DMS79 treated with DMSO at 0.1 percent for 48 hours (cell line): ENCODE measurements at regions not wholly inside any gene's neighbourhood (a gene's known extent, or its start where the extent isn't known, plus 50 kb on each side); places are given as distances from the start of the nearest gene placed in this dataset.
"Not testable (repeated sequence)": the region's sequence is repeated elsewhere in the genome, so short reads cannot be mapped to it uniquely, and the experiment has no call there.

Experiments used
- DNase-seq: peaks from one replicate; lab custom pipeline; 2025; lab: John Stamatoyannopoulos, UW

DNA sequence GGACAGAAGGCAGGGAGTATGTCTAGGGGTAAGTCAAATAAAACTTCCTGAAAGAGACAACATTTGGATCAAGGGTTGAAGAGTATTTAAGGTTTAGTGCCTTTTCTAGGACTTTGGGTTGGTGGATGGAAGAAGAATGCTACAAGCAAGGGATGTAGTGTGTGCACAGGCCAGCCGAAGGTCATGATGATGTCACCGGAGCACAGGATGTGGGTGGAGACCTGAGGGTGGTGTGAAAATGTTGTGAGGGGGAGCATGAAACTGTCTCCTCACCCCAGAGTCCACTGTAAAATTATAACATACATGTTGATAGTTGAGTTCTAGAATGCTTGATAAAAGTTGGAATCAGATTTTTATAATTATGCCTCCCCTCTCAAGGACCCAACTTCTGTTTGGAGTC is 553.3 kb upstream of the SGCD start:
- DNase-seq, result no peak

- DNase-seq, result no peak
Measured at GRCh38 chr5:155780260-155780659, 546.7 kb upstream of the SGCD start.

DNA sequence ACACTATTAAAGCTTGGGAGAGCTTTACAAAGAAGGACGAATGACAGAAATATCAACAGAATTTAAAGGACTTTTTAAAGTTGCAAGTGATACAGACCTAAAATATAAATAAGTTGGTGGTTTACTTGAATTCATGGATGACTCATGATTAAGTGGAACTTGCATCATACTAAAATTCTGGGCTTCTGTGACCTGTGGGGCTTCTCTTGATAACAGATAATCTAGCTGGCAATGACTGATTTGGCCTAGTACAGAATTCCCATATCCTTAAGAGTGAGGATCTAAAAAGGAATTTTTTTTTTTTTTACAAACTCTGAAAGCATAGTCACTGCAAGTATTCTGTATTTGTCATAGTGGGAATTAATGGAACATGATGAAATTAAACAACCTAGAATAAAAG is 543.7 kb upstream of the SGCD start:
- no peak for DNase-seq

GRCh38 chr5:155783791-155784190 is 543.2 kb upstream of the SGCD start:
- no peak for DNase-seq

DNA sequence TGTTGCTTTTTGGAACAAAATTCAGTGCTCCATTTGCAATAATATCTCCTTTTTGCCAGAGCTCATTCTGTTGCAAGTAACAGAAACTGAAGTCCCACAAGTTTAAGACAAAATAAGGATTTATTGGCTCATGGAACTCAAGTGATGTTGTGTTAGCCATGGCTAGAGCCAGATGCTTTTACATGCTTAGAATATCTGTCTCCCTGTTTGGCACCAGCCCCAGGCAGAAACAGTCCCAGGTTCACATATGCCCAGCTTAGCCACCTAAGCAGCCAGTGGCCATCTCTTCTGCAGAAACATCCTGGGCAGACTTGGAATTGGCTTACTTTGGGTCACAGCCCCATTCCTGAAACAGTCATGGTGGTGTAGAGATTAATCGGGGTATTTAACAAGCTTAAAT is 540.9 kb upstream of the SGCD start:
- no peak for DNase-seq

- DNase-seq, result no peak
Measured at GRCh38 chr5:155792873-155793272, 534.1 kb upstream of the SGCD start.

DNA sequence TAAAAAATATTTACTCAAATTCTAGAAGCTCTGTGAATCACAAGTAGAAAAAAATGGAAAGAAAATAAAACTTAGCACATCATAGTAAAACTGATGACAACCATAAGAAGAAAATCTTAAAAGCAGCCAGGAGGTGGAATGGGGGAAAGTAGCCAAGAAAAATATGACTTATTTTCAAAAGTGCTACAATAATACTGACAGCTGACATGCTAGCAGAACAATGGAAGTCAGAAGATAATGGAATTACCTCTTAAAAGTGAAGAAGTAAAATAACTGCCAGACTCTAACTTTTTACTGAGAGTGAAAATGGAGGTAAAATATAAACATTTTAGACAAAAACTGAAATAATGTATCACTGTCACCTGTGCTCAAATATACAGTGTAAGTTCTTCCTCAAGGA is 532.2 kb upstream of the SGCD start:
- no peak for DNase-seq

DNA sequence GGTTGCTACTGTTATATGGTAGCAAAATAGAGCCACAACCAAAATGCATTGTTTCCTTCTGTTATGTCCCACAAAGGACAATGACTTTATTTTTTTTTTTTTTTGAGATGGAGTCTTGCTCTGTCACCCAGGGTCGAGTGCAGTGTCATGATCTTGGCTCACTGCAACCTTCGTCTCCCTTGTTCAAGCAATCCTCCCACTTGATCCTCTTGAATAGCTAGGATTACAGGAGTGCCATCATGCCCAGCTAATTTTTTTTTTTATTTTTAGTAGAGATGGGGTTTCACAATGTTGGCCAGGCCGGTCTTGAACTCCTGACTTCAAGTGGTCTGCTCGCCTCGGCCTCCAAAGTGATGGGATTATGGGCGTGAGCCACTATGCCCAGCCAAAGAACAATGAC is 527.7 kb upstream of the SGCD start:
- DNase-seq, result no peak

- no peak for DNase-seq
Measured at GRCh38 chr5:155807884-155808576, 518.9 kb upstream of the SGCD start.

GRCh38 chr5:155815248-155815647 is 511.7 kb upstream of the SGCD start:
- no peak for DNase-seq

GRCh38 chr5:155822177-155822576 is 504.8 kb upstream of the SGCD start:
- DNase-seq, result no peak

GRCh38 chr5:155826611-155827507 is 500.1 kb upstream of the SGCD start:
- DNase-seq, result no peak

GRCh38 chr5:155827508-155827815 is 499.5 kb upstream of the SGCD start:
- DNase-seq, result not testable (repeated sequence)

DNA sequence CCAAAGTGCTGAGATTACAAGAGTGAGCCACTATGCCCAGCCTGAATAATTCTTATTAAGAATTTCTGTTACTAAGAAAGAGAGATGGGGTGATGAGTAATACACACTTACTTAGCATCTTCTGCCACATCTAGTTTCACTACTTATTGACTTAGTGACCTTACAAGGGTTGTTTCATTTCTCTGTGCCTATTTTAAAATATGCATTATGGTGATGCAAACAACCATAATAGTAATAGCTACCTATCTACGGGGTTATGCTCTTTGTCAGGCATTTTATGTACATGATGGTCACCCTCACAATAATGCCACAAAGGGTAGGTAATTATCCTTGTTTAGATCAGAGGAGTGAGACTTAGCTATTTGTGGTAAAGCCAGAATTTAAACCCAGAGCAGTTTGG is 499.0 kb upstream of the SGCD start:
- no peak for DNase-seq

DNA sequence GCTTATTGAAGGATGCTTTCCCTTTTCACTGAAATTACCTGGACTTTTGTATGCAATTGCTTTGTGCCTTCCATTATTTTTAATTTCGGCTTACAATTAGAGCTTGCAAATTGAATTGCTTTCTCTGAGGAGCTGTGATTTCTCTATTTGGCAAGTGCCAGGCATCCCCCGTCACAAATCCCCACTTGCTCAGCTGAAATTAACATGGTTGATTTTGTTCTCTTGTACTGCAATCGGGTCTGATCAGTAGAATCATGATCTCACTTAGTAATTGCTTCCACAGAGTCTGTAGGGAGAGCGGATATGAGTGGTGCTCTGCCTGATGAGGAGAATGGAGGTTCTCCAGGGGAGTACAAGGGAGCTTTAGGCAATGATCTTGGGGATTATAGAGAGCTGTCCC is 495.5 kb upstream of the SGCD start:
- DNase-seq, result no peak

- no peak for DNase-seq
Measured at GRCh38 chr5:155833287-155833686, 493.7 kb upstream of the SGCD start.

GRCh38 chr5:155834271-155834975 is 492.5 kb upstream of the SGCD start:
- DNase-seq, result no peak

- no peak for DNase-seq
Measured at GRCh38 chr5:155836089-155836803, 490.7 kb upstream of the SGCD start.

GRCh38 chr5:155838394-155838793 is 488.6 kb upstream of the SGCD start:
- DNase-seq, result no peak

DNA sequence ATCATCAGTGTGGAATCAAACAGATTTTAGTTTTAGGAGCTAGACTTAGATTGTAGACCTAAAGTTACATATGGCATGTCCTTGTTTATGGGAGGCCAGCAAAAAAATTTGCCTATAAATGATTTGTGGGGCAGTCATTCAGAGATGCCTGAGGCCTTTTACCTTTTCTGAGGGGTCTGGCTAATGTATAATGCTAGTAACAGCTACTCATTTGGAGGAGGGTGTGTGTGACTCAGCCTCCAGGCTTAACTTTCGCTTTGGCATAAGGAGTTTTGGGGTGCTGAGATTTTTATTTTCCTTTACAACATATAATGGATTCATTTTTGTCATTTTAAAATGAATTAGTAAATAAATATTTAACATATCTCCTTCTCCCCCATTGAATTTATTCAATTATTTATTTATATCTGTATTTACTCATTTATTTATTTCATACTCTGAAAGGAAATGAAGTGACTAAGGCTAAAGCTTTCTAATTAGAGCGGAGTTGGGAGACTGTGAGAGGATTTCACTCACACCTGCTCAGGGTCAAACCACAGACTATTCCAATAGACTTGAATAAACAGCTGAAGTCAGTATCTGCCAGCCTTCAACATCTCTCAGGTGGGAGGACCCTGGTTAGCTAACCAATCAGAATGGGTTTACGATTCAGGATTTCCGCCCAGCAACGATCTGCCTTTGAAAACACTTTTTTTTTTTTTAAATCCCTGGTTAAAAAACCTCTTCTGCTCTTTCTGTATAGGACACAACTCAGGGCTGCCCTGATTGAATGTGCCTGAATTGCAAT is 487.5 kb upstream of the SGCD start:
- DNase-seq, result no peak

- no peak for DNase-seq
Measured at GRCh38 chr5:155844542-155844941, 482.4 kb upstream of the SGCD start.

DNA sequence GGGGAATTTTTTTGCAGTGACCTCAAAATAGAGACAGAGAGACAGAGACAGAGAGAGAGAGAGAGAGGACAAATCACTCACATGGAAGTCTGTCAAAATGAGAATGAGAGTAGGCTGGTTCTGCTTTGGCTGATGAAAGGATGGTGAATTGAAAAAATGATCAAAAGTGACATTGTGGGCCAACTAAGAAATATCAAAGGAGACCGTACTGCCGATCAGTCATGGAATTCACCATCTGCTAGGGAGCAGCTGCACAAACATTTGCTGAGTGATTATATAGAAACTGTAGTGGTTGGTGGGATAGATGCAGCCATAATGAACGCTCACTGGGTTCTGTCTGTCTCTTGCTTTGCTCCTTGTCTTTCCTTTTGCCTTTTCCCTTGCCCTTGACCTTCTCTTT is 476.6 kb upstream of the SGCD start:
- DNase-seq, result no peak
